ENCODE measurements at regions not wholly inside any gene's neighbourhood (a gene's known extent, or its start where the extent isn't known, plus 50 kb on each side); places are given as distances from the start of the nearest gene placed in this dataset.

GRCh38 chr15:91803260-91803659 is 50.2 kb upstream of the SLCO3A1 start:
- Mint-ChIP-seq H3K36me3 (ENCODE audit: unreplicated experiment) (no peaks in the 10 kb centered on the region), H3K9me3 (ENCODE audit: unreplicated experiment) (no peaks in the 10 kb centered on the region), H3K4me3 (ENCODE audit: unreplicated experiment) (no peak overlapping the region), H3K27ac (ENCODE audit: unreplicated experiment) (no peak overlapping the region), H3K4me1 (ENCODE audit: unreplicated experiment) (no peaks in the 10 kb centered on the region), H3K27me3 (ENCODE audit: unreplicated experiment) (no peaks in the 10 kb centered on the region)
- no peak for DNase-seq (ENCODE audit: extremely low spot score, unreplicated experiment)
- TF ChIP-seq CTCF (IDR thresholded peaks at IDR 0.05): no peak
